WERI-Rb-1 (cell line): ENCODE measurements at regions not wholly inside any gene's neighbourhood (a gene's known extent, or its start where the extent isn't known, plus 50 kb on each side); places are given as distances from the start of the nearest gene placed in this dataset.

ENCODE experiments used
- DNase-seq: peaks from one replicate; pipeline ENCODE4 v3.0.0-alpha.2; 2020
- H3K27ac ChIP-seq: fragments of 250-450 bp; sonication (Bioruptor Pico); 2 replicates; pipeline ENCODE4 v1.5.1; 2020; ENCODE audit warnings: mild to moderate bottlenecking, moderate library complexity
- H3K27me3 ChIP-seq: fragments of 250-450 bp; sonication (Bioruptor Pico); 2 replicates; pipeline ENCODE4 v1.5.1; 2021; ENCODE audit warnings: mild to moderate bottlenecking, low read depth, moderate library complexity; ENCODE audit not compliant: insufficient read depth, severe bottlenecking
- H3K36me3 ChIP-seq: fragments of 250-450 bp; sonication (Bioruptor Pico); 2 replicates; pipeline ENCODE4 v1.5.1; 2020; ENCODE audit warnings: mild to moderate bottlenecking, moderate library complexity
- H3K4me3 ChIP-seq: 2 replicates; pipeline ENCODE4 v1.5.1; 2011; ENCODE audit warnings: low read depth, mild to moderate bottlenecking, control low read depth, low read length
- H3K9me3 ChIP-seq: fragments of 250-450 bp; sonication (Bioruptor Pico); 2 replicates; pipeline ENCODE4 v1.5.1; 2021; ENCODE audit warnings: mild to moderate bottlenecking, moderate library complexity; ENCODE audit not compliant: severe bottlenecking
- TF ChIP-seq, protein P1 (sequence below): IDR thresholded peaks from 2 replicates; pipeline ENCODE4 v1.5.1; 2011; ENCODE audit warnings: low read depth, mild to moderate bottlenecking, control low read depth, inconsistent platforms, low read length

DNA sequence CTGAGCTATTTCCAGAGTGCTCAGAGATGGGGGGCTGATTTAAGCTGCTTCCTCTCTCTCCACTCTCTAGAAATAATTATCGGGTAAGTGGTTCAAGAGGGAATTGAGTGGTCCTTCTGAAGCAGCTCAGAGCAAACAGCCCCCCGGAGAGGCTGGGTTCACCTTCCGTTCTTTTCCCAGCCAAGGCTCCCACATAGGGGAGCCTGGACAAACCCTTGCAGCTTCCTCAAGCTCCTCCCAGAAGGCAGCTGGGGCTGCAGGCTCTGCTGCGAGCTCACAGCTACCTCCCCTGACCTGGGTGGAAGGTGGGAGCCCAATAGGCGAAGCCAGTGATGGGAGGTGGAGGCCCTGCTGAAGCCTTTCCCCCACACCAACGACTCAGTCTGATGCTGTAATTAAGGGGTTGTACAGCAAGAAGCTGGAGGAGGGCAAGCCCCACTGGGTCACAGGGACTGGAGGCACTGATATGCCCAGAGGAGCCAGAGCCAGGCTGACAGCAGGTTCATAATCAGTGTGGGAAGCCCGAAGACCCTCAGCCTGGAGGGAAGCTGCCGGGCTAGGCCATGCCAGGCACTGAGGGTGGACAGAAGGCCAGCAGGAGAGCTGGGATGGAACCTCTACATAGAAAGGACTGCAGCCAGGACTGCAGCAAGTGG lies 52.4 kb downstream of the ARL6IP4 start:
- no peak overlapping the region for H3K27ac ChIP-seq
- no peaks in the 10 kb centered on the region for H3K9me3 ChIP-seq
- DNase-seq: no peak
- H3K36me3 ChIP-seq: no peaks in the 10 kb centered on the region
- TF ChIP-seq, protein P1, sequence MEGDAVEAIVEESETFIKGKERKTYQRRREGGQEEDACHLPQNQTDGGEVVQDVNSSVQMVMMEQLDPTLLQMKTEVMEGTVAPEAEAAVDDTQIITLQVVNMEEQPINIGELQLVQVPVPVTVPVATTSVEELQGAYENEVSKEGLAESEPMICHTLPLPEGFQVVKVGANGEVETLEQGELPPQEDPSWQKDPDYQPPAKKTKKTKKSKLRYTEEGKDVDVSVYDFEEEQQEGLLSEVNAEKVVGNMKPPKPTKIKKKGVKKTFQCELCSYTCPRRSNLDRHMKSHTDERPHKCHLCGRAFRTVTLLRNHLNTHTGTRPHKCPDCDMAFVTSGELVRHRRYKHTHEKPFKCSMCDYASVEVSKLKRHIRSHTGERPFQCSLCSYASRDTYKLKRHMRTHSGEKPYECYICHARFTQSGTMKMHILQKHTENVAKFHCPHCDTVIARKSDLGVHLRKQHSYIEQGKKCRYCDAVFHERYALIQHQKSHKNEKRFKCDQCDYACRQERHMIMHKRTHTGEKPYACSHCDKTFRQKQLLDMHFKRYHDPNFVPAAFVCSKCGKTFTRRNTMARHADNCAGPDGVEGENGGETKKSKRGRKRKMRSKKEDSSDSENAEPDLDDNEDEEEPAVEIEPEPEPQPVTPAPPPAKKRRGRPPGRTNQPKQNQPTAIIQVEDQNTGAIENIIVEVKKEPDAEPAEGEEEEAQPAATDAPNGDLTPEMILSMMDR: no peak
- H3K4me3 ChIP-seq: no peak overlapping the region
- H3K27me3 ChIP-seq: no peaks in the 10 kb centered on the region
